Adrenal gland (tissue), 5 donors: ENCODE measurements at regions not wholly inside any gene's neighbourhood (a gene's known extent, or its start where the extent isn't known, plus 50 kb on each side); places are given as distances from the start of the nearest gene placed in this dataset.

ENCODE experiments used
- POLR2A ChIP-seq, 2 donors: fragments of 450-650 bp; IDR thresholded peaks; one replicate each; pipeline ENCODE4 v1.6.1; 2017; ENCODE audit warnings: antibody characterized with exemption in 2 of 2, mild to moderate bottlenecking in 2 of 2, moderate library complexity in 1 of 2
- TF ChIP-seq, protein P1 (sequence below), 6 experiments: fragments of 450-650 bp in 4 of 6; fragments of 200-600 bp in 2 of 6; sonication (generic) in 1 of 6; IDR thresholded peaks; 1 replicate in 5 of 6; 2 replicates in 1 of 6; pipeline versions ENCODE4 v1.5.1 to v1.8.0; 2016 to 2021; ENCODE audit warnings: antibody characterized with exemption in 6 of 6, mild to moderate bottlenecking in 2 of 6, moderate library complexity in 1 of 6
- donor health status: DM: no; HTN: no; CAD: no.

DNA sequence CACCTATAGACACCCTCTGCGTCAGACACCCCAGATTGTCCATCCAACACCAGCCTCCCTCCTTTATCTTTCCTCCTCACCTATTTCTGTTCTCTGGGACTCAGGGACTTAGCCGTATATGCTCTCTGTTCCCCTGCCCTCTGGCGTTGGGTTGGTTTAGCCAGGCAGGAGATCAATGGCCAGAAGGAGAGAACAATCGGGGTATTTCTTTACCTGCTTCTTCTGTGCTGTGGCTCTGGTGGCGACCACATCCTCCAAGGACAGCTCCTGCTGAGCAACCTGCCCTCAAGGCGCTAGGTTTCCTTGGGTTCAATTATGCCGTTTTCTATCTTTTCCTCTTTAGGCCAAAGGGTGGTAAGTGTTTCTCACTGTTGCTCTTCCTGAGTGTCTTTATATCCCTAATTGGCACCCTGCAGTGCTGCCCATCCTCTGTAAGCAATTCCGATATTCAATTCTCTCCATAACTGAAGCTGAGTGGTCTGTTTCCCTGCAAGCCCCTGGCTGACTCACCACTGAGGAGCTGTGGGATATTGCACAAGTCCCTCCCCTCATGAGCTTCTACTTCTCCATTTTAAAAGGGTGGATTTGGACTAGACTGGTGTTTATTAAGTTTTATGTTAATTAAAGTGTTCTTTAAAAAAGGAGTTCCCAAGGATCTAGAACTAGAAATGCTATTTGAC, 63.7 kb upstream of the TMTC4 start:
- TF ChIP-seq, protein P1, sequence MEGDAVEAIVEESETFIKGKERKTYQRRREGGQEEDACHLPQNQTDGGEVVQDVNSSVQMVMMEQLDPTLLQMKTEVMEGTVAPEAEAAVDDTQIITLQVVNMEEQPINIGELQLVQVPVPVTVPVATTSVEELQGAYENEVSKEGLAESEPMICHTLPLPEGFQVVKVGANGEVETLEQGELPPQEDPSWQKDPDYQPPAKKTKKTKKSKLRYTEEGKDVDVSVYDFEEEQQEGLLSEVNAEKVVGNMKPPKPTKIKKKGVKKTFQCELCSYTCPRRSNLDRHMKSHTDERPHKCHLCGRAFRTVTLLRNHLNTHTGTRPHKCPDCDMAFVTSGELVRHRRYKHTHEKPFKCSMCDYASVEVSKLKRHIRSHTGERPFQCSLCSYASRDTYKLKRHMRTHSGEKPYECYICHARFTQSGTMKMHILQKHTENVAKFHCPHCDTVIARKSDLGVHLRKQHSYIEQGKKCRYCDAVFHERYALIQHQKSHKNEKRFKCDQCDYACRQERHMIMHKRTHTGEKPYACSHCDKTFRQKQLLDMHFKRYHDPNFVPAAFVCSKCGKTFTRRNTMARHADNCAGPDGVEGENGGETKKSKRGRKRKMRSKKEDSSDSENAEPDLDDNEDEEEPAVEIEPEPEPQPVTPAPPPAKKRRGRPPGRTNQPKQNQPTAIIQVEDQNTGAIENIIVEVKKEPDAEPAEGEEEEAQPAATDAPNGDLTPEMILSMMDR (IDR thresholded peaks at IDR 0.05) = no peak
- no peak for TF ChIP-seq POLR2A (IDR thresholded peaks at IDR 0.05)
